ENCODE measurements at regions not wholly inside any gene's neighbourhood (a gene's known extent, or its start where the extent isn't known, plus 50 kb on each side); places are given as distances from the start of the nearest gene placed in this dataset.
"Not testable (repeated sequence)": the region's sequence is repeated elsewhere in the genome, so short reads cannot be mapped to it uniquely, and the experiment has no call there.

GRCh38 chr10:71088054-71088453, 124.3 kb upstream of the UNC5B start:
- TF ChIP-seq MAFK (IDR thresholded peaks at IDR 0.05; ENCODE audit: low read depth, low read length) = no peak
- TF ChIP-seq POLR2A (IDR thresholded peaks at IDR 0.05; ENCODE audit: low read depth, low read length) = no peak
- no peak for TF ChIP-seq MAZ (IDR thresholded peaks at IDR 0.05; ENCODE audit: borderline replicate concordance, low read depth, low read length)
- TF ChIP-seq FOS (IDR thresholded peaks at IDR 0.05; ENCODE audit: low read depth, low read length) = no peak
- no peak for TF ChIP-seq USF2 (IDR thresholded peaks at IDR 0.05; ENCODE audit: low read depth, low read length)
- no peak for TF ChIP-seq SMC3 (IDR thresholded peaks at IDR 0.05; ENCODE audit: low read depth, low read length)
- TF ChIP-seq RFX5 (IDR thresholded peaks at IDR 0.05; ENCODE audit: low read depth, low read length) = no peak
- no peak for TF ChIP-seq RCOR1 (IDR thresholded peaks at IDR 0.05; ENCODE audit: insufficient replicate concordance, low read length)
- no peak for TF ChIP-seq BHLHE40 (IDR thresholded peaks at IDR 0.05; ENCODE audit: low read depth, low read length)
- TF ChIP-seq RAD21 (IDR thresholded peaks at IDR 0.05; ENCODE audit: low read length) = no peak
- TF ChIP-seq MXI1 (IDR thresholded peaks at IDR 0.05; ENCODE audit: borderline replicate concordance, low read depth, low read length) = no peak
- Histone ChIP-seq H3K27me3 (ENCODE audit: control insufficient read depth, insufficient read depth, low read length) (peaks cover 9% of the 10 kb centered on the region; the same call in 1 of the 2 replicates), H2AK9ac (replicated peaks; ENCODE audit: low read depth, low read length, poor library complexity) (no peak overlapping the region), H2BK120ac (ENCODE audit: low read depth, low read length) (no peak overlapping the region), H3K9me3 (ENCODE audit: control insufficient read depth, insufficient read depth, low read length) (no peaks in the 10 kb centered on the region), H2BK20ac (ENCODE audit: low read depth, low read length) (no peak overlapping the region), H3K4me2 (ENCODE audit: low read depth, low read length) (no peak overlapping the region), H3K4me3 (ENCODE audit: insufficient read depth, low read depth, low read length) (no peak overlapping the region), H3K4me1 (ENCODE audit: control insufficient read depth, insufficient read depth, low read length) (no peaks in the 10 kb centered on the region), H3K56ac (ENCODE audit: extremely low read depth, insufficient read depth, low read length) (no peak overlapping the region), H3K23ac (ENCODE audit: low read depth, low read length) (no peak overlapping the region), H4K20me1 (ENCODE audit: insufficient read depth, low read length) (no peaks in the 10 kb centered on the region), H3K79me1 (ENCODE audit: low read depth in 1 of 2, low read length in 2 of 2) (no peaks in the 10 kb centered on the region), H2BK5ac (ENCODE audit: low read depth, low read length, poor library complexity, severe bottlenecking) (no peak overlapping the region), H2AK5ac (ENCODE audit: low read depth, low read length) (no peak overlapping the region), H4K5ac (ENCODE audit: low read depth, low read length) (no peak overlapping the region), H2BK15ac (ENCODE audit: low read depth, low read length) (no peak overlapping the region), H3K4ac (ENCODE audit: low read depth, low read length) (no peak overlapping the region), H3K36me3 (ENCODE audit: control insufficient read depth, insufficient read depth, low read length) (no peaks in the 10 kb centered on the region), H3K9ac (ENCODE audit: low read depth, low read length) (no peak overlapping the region), H3K9me1 (ENCODE audit: insufficient read depth, low read length) (no peaks in the 10 kb centered on the region), H2AFZ (replicated peaks; ENCODE audit: low read length, poor library complexity) (no peak overlapping the region), H3K27ac (ENCODE audit: insufficient read depth, low read length) (no peak overlapping the region), H3K18ac (ENCODE audit: low read depth, low read length) (no peak overlapping the region), H4K8ac (ENCODE audit: low read depth in 2 of 2, low read length in 2 of 2) (no peak overlapping the region), H3K14ac (replicated peaks; ENCODE audit: low read depth, low read length) (no peak overlapping the region), H4K91ac (ENCODE audit: insufficient read depth, low read depth, low read length) (no peak overlapping the region)
- CTCF ChIA-PET = no interaction called here
- no peak for DNase-seq
- BruUV-seq (replicated peaks) = no TSS peak
- WGBS, 2 experiments (ENCODE audit: extremely low coverage in 2 of 2, insufficient read length in 1 of 2) = 89% methylated on average over 4 of the region's 9 CpGs; no CpG with 5 or more reads in 1 of the 2 experiments
- no peak for ATAC-seq (ENCODE audit: low read depth)
- intact Hi-C loops (cut with micrococcal nuclease) (no loop called here), dilution Hi-C loops (cut with HindIII; ENCODE audit: low sequenced_read_pairs, unreplicated experiment) (no loop called here), in situ Hi-C loops (cut with MboI; ENCODE audit: low sequenced_read_pairs) (no loop called here)
- POLR2A ChIA-PET (ENCODE audit: unreplicated experiment) = no interaction called here

- WGBS, 2 experiments (ENCODE audit: extremely low coverage in 2 of 2, insufficient read length in 1 of 2) = 17% methylated on average over 1 of the region's 7 CpGs; no CpG with 5 or more reads in 1 of the 2 experiments
- H3K27me3 ChIP-seq (ENCODE audit: control insufficient read depth, insufficient read depth, low read length); BruUV-seq (replicated peaks); H3K9me3 ChIP-seq (ENCODE audit: control insufficient read depth, insufficient read depth, low read length); H3K4me3 ChIP-seq (ENCODE audit: insufficient read depth, low read depth, low read length); H2BK15ac ChIP-seq (ENCODE audit: low read depth, low read length); H3K79me1 ChIP-seq (ENCODE audit: low read depth in 1 of 2, low read length in 2 of 2); H4K8ac ChIP-seq (ENCODE audit: low read depth in 2 of 2, low read length in 2 of 2); H3K23ac ChIP-seq (ENCODE audit: low read depth, low read length); H4K20me1 ChIP-seq (ENCODE audit: insufficient read depth, low read length); CTCF ChIA-PET; H4K91ac ChIP-seq (ENCODE audit: insufficient read depth, low read depth, low read length); H2AK5ac ChIP-seq (ENCODE audit: low read depth, low read length); H3K4ac ChIP-seq (ENCODE audit: low read depth, low read length); intact Hi-C loops (cut with micrococcal nuclease); H2BK20ac ChIP-seq (ENCODE audit: low read depth, low read length); ATAC-seq (ENCODE audit: low read depth); H3K4me2 ChIP-seq (ENCODE audit: low read depth, low read length); H4K5ac ChIP-seq (ENCODE audit: low read depth, low read length); H3K14ac ChIP-seq (replicated peaks; ENCODE audit: low read depth, low read length); H3K56ac ChIP-seq (ENCODE audit: extremely low read depth, insufficient read depth, low read length); H2AK9ac ChIP-seq (replicated peaks; ENCODE audit: low read depth, low read length, poor library complexity); H2BK120ac ChIP-seq (ENCODE audit: low read depth, low read length); H3K9me1 ChIP-seq (ENCODE audit: insufficient read depth, low read length); H3K4me1 ChIP-seq (ENCODE audit: control insufficient read depth, insufficient read depth, low read length); H3K27ac ChIP-seq (ENCODE audit: insufficient read depth, low read length); in situ Hi-C loops (cut with MboI; ENCODE audit: low sequenced_read_pairs); DNase-seq; H3K18ac ChIP-seq (ENCODE audit: low read depth, low read length); POLR2A ChIA-PET (ENCODE audit: unreplicated experiment); H2AFZ ChIP-seq (replicated peaks; ENCODE audit: low read length, poor library complexity); H3K36me3 ChIP-seq (ENCODE audit: control insufficient read depth, insufficient read depth, low read length); H2BK5ac ChIP-seq (ENCODE audit: low read depth, low read length, poor library complexity, severe bottlenecking); dilution Hi-C loops (cut with HindIII; ENCODE audit: low sequenced_read_pairs, unreplicated experiment); H3K9ac ChIP-seq (ENCODE audit: low read depth, low read length): not testable (repeated sequence)
Observed at GRCh38 chr10:71088578-71088977, 123.8 kb upstream of the UNC5B start.

Measured in IMR-90 (cell line).